ENCODE measurements at regions not wholly inside any gene's neighbourhood (a gene's known extent, or its start where the extent isn't known, plus 50 kb on each side); places are given as distances from the start of the nearest gene placed in this dataset.

DNA sequence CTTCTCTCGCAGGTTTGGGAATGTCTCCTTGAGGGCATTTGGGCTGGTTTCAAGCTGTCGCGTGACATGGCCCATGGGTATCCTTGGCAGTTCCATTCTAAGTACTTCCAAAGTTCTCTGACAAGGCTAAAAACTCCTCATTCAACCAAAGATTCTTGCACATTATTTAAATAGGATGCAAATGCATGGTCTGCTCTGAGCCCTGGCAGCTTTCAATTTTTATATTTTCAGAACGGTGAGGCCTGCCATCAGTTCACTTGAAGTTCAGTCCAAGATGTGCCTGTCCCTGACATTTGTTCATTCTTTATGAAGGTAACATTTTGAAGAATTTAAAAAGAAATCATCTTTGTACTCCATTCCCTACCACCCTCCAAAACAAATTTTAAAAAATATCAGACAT is 160.0 kb downstream of the KCNA5 start:
- DNase-seq, result no peak
- H3K27me3 ChIP-seq, result no peaks in the 10 kb centered on the region
- no peaks in the 10 kb centered on the region; the same call in 1 of the 2 replicates for H3K9me3 ChIP-seq
- no peak overlapping the region for H3K4me3 ChIP-seq
- no peaks in the 10 kb centered on the region for H3K36me3 ChIP-seq

DNA sequence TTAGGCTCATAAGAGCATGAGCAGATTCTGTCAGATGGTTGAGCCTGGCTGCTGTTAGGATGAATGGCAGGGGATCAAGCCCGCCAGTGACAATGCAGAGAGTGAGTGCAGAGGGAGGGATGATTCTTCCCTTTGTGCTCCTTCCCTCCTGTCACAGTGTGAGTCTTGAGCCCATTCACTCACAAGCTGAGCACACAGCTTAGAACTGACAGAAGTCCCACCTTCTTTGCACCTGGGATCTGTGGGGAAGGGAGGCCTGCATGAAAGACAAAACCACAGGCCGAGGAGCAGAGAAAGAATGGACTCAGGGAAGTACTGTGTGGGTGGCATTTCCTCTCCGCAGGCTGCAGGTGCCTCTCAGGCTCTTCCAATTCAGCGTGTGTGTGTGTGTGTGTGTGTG is 160.6 kb downstream of the KCNA5 start:
- Histone ChIP-seq H3K27me3 (no peaks in the 10 kb centered on the region), H3K4me3 (no peak overlapping the region), H3K36me3 (no peaks in the 10 kb centered on the region), H3K9me3 (no peaks in the 10 kb centered on the region; the same call in 1 of the 2 replicates)
- no peak for DNase-seq

DNA sequence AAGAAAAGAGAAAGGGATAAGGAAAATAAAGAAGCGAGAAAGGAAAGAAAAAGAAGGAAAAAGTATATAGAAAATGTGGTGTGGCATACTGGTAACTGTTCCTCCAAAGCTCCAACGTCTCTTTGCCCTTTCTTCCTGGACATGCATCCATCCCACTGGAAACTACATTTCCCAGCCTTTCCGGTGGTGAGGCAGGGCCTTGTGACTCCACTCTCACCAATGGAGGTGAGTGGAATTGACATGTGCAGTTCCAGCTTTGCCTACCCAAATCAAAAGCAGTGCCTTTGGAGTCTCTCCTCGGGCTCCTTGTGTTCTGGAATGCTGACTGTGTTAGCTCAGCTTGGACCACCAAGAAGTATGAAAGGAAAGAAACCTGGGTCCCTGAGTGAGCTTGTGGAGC is 161.2 kb downstream of the KCNA5 start:
- DNase-seq, result no peak
- H3K4me3 ChIP-seq, result no peak overlapping the region
- no peaks in the 10 kb centered on the region; the same call in 1 of the 2 replicates for H3K9me3 ChIP-seq
- H3K27me3 ChIP-seq, result no peaks in the 10 kb centered on the region
- no peaks in the 10 kb centered on the region for H3K36me3 ChIP-seq

DNA sequence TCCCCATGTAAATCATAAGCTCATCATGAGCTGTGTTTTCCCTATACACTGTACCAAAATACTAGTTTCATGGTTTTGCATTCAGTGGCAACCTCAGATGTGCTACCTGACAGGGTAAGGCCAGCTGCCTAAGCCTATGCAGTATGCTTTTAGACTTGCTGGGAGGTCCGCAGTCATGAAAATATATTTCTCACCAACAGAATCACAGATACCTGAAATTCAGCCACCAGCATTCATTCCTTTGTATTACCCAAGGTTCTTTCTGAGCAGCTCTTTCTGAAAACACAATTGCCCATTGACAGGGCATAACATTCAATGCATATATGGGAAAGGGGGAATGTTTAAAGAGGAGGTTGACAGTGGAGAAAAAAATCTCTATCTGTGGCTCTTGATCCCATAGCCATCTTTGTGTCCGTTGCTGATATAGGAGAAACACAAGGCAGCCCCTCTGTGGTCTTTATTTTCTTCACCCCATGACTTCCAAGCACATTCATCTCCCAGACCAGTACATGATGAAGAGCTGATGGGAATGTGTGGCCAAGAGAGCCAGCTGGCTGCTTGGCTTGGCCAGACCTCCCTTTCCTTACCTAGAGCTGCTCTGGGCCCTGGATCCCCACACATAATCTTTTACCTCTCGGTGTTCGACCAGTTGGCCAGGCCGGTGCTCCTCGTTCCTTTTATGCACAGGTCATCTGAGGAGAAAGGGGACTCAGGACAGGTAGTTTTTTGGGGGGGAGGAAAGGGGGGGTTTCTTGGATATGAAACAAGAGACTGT is 162.9 kb downstream of the KCNA5 start:
- Histone ChIP-seq H3K9me3 (no peaks in the 10 kb centered on the region; the same call in 1 of the 2 replicates), H3K27me3 (no peaks in the 10 kb centered on the region), H3K36me3 (no peaks in the 10 kb centered on the region), H3K4me3 (no peak overlapping the region)
- DNase-seq, result no peak

DNA sequence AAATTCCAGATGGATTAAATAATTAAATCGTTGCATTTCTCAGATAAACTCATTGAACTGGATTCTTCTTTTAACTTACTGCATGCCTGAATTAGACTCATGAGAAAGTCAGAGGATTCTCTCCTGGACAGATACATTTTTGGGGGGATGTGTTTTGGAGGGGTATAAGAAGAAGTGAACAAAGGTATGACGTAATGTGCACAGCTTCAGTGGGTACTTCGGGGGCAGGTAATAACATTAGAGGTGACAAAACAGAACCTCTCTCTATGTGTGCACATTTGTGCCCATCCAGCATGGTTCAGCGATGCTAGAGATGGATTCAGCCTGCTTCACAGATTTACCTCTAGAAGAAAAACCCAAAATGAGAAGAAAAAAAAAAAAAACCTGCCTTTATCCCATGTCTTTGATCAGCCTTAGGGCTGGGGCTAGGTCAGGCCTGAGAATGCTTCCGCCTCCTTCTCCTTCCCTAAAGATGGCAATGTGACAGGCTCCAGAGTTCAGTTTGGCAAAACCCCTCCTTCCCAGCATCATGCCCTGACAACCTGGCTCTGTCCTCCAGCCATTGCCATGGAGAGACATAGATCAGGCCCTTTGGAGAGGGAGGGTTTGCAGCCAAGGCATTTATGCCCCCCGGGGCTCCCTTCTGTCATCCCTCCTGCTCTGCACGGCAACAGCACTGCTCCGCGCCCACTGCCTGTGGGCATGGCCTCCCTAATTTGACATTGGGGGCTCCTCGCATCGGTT is 166.7 kb downstream of the KCNA5 start:
- Histone ChIP-seq H3K9me3 (no peaks in the 10 kb centered on the region), H3K36me3 (no peaks in the 10 kb centered on the region), H3K4me3 (no peak overlapping the region), H3K27me3 (no peaks in the 10 kb centered on the region)
- no peak for DNase-seq

DNA sequence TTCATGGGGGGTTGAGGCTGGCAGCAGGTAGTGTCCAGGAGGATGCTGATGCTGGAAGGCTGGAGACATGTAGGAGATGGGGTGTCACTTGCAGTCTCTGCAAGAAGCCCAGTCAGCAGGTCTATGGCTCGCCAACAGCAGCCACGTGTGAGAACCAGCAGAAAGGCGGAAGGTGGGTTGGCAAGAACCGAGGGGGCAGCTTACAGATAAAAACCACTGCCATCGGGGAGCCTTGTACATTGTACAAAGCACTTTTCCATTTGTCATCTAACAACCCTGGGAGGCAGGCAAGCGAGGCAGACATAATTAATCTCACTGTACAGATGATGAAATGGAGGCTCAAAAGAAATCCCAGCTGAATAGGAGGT is 167.2 kb downstream of the KCNA5 start:
- Histone ChIP-seq H3K4me3 (no peak overlapping the region), H3K27me3 (no peaks in the 10 kb centered on the region), H3K9me3 (no peaks in the 10 kb centered on the region), H3K36me3 (no peaks in the 10 kb centered on the region)
- no peak for DNase-seq

DNA sequence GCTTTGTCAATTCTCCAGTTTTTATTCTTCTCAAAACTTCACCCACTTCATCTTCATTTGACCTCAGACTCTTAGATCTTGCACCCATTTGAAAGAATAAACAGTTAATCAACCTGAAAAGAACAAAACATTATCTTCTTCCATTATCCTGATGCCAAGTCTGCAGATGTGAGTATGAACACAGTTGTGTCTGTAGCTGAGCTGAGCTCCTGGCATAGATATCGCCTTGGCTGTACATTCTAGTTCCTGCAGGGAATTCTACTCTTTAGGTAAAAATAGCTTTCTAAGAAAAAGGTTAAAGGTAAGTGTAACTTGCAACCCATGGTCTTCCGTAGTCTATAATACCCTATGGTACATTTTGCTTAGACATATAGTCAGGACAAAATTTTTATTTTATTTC is 169.7 kb downstream of the KCNA5 start:
- Histone ChIP-seq H3K4me3 (no peak overlapping the region), H3K27me3 (no peaks in the 10 kb centered on the region), H3K36me3 (no peaks in the 10 kb centered on the region), H3K9me3 (no peaks in the 10 kb centered on the region)
- no peak for DNase-seq

DNA sequence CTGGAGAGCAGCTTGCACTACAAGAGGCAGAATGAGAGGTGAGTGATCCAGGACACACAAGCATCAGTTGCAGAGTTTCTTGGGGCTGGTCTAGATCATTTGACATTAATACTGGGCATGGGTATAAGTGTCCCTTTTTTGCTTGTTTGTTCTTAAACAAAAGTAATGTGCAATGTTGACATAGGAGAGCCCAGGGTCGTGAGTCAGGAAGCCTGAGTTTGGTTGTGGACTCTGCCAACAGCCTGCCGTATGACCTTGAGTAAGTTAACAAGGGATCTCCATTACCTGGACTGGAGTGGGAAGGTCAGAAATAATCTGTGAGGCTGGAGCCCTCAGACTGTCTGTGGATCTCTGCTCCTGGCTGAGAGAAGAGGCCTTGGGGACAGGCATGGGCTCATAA is 170.3 kb downstream of the KCNA5 start:
- no peaks in the 10 kb centered on the region for H3K9me3 ChIP-seq
- no peaks in the 10 kb centered on the region for H3K36me3 ChIP-seq
- H3K4me3 ChIP-seq, result no peak overlapping the region
- DNase-seq, result peak; percentile 28
- H3K27me3 ChIP-seq, result no peaks in the 10 kb centered on the region

DNA sequence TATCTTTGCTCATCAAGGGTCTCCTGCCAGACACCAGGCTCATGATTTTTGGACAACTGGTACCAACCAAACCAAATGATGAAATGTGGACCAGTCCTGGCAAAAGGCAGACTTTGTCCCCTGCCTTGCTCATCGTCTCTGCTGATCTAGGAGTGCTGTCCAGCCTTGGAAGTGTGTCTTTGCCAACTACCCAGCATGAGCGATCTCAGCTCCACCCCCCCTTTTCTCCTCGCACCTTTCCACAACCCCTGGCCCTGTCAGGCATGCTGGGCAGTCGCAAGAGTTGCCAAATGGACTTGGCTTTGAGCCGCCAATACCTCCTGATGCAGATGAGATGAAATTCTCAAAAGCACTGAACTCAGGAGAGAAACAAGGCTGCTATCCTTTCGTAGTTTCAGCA is 174.3 kb downstream of the KCNA5 start:
- H3K27me3 ChIP-seq, result no peaks in the 10 kb centered on the region
- no peak for DNase-seq
- no peak overlapping the region for H3K4me3 ChIP-seq
- H3K36me3 ChIP-seq, result no peaks in the 10 kb centered on the region
- H3K9me3 ChIP-seq, result no peaks in the 10 kb centered on the region

DNA sequence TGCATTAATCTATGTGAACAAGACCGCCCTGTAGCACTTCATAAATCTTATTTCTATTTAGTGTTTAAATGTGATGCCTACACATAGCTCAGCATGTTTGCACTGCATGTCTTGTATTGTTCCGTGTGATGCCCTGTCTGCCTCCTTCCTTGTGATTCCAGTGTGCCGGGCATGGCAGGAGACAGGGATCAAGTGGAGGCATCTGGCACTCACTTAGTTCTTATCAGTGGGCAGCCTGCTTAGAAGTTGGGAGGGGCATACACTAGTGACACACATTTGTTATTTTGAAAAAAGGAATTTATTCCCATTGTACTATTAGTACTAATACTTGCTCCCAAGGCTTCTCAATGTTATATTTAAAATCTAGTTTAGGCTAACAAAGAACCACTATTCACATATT is 176.4 kb downstream of the KCNA5 start:
- Histone ChIP-seq H3K4me3 (no peak overlapping the region), H3K9me3 (no peaks in the 10 kb centered on the region), H3K27me3 (no peaks in the 10 kb centered on the region), H3K36me3 (no peaks in the 10 kb centered on the region)
- DNase-seq, result no peak

DNA sequence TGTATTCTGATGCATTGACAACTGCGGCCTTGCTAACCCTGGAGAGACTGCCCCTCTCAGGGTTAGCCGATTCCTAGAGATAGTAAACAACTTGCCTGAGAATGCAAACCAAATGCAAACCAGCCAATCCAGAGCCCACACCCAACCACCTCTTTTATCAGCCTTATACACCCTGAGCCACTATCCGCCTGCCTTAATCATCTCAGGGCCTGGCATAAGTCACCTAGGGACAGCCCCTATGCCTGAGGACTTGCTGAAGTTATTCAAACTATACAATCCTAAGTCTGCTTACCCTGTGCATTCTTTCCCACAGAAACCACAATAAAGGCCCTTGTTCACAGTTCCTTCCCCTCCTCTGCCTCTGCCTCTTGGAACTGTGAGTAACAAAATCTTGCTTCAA is 177.2 kb downstream of the KCNA5 start:
- Histone ChIP-seq H3K36me3 (no peaks in the 10 kb centered on the region), H3K27me3 (no peaks in the 10 kb centered on the region), H3K4me3 (no peak overlapping the region), H3K9me3 (no peaks in the 10 kb centered on the region)
- no peak for DNase-seq

DNA sequence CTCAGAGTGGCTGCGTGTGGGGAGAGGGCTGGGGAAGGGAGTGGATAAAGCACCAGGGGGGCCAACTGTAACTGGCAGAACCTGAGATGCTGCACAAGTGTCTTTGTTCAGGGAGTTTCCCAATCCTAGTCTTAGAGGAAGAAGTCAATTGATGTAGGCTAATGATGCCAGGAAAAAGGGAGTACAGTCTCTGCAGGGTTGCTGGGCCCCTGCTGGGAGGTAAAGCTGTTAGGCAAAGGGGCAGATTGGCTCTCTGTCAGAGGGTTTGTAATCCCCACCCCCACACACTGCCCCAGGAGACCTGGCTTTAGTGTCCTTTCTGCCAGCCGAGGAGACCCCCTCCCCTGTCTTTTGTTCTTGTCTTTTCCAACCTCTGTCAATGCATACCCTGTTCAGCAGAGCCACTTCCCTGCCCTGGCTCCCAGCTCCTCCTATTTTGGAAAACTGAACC is 178.4 kb downstream of the KCNA5 start:
- Histone ChIP-seq H3K9me3 (no peaks in the 10 kb centered on the region), H3K36me3 (no peaks in the 10 kb centered on the region), H3K27me3 (no peaks in the 10 kb centered on the region), H3K4me3 (no peak overlapping the region)
- DNase-seq, result peak; percentile 75

DNA sequence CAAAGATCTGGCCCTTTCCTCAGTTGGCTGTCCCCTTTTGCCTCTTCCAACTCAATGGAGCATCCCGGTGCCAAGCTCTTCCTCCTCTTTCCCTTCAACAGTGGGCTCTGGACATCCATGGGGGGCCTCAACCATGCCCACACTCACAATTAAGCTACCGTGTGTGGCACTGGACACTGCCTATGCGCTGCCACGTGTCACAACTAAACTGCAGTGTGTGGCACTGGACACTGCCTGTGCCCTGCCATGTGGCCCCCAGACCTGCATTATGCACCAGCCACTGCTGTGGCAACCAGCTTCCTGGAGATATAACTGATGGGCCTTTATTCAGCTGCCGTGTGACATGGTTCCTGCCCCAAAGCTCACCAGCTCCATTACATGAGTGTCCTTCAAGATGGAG is 179.1 kb downstream of the KCNA5 start:
- no peak for DNase-seq
- no peaks in the 10 kb centered on the region for H3K9me3 ChIP-seq
- H3K27me3 ChIP-seq, result no peaks in the 10 kb centered on the region
- H3K36me3 ChIP-seq, result no peaks in the 10 kb centered on the region
- H3K4me3 ChIP-seq, result no peak overlapping the region

DNA sequence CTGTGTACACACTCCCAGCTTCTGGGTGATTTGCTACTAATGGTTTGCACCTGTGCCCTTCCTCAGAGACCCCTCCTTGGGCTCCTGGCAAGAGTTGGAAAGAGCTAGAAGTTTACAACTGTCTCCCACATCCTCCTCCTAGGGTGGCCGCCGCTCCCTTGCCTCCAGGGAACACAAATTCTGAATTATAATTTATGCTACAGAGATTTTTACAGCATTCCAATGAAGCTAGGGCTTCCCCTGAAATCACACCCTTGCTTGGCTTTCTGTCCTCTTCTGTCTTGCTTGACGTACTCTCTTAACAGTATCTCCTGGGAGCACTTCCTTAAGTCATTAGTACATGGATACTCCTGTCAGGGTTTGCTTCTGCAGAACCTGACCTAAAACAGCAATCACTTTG is 180.2 kb downstream of the KCNA5 start:
- Histone ChIP-seq H3K27me3 (no peaks in the 10 kb centered on the region), H3K36me3 (no peaks in the 10 kb centered on the region), H3K4me3 (no peak overlapping the region), H3K9me3 (no peaks in the 10 kb centered on the region)
- no peak for DNase-seq

DNA sequence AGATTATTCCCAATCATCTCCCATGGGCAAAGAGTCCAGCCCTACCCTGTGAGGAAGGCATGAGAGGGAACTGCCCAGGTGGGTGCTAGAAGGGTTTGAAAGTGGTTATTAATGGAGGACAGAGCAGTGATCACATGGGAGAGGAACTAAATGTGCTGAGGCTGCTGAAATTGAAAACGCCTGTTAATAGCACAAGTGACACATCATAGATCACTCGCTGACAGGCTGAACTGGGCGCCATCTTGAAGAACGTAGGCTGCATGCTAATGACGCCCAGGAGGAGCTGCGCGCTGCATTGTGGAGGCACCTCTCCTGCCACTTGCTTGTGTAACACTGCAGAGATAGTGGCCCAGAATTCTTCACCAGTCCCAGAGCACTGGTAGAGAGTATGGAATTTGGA is 182.9 kb downstream of the KCNA5 start:
- H3K4me3 ChIP-seq, result no peak overlapping the region

DNA sequence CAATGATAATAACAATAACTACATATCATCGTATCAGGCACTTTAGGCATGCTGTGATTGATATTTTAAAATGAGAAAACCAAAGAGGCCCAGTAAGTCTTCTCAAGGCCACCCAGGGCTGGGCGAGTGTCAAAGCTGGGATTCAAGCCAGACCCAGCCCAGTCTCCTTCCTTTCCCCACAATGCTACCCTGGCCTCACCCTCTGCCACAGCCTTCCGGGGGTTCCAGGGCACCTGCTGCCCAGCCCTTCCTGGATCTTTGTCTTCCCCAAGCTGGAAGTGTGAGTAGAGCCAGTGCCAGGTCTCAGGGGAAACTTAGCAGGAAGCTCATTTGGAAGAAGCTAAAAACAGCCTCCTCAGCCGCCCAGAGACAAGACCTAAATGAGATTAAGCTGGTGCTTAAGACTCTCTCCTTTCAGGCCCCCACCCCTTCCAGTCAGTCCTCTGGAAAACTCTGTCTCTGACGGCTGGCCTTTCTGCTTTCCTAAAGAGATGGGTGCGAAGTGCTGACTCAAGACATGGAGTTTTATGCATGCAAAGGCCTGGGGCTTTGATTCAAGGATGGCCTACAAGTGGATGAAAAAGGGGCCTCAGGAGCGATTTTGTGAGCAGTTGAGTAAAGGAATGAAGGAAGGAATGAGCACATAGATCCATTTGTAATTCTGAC is 184.2 kb downstream of the KCNA5 start:
- DNase-seq, result no peak

More for the DNA sequence above, 182.9 kb downstream of the KCNA5 start:
- DNase-seq, result no peak
- no peaks in the 10 kb centered on the region for H3K9me3 ChIP-seq
- H3K36me3 ChIP-seq, result no peaks in the 10 kb centered on the region
- H3K27me3 ChIP-seq, result no peaks in the 10 kb centered on the region

DNA sequence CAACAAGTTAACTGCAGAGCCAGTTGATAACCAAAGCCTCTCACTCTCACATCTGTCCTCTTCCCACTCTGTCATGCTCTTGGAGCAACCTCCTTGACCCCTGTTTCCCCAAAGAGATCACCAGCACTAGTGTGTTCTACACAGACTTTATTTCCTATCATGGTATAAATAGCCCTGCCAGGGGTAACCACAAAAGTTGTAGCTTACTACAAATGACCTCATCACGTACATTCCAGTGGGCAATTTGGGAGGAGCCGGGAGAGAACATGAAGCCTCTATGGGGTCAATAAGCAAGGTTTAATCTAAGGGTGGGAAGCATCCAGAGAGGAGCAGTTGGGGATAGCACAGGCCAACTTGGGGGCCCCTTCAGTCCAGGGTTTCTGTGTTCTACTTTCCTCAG is 186.5 kb downstream of the KCNA5 start:
- peak; percentile 33 for DNase-seq
- no peaks in the 10 kb centered on the region for H3K9me3 ChIP-seq
- no peak overlapping the region for H3K4me3 ChIP-seq
- no peaks in the 10 kb centered on the region for H3K36me3 ChIP-seq
- no peaks in the 10 kb centered on the region for H3K27me3 ChIP-seq

More for the DNA sequence above, 184.2 kb downstream of the KCNA5 start:
- Histone ChIP-seq H3K36me3 (no peaks in the 10 kb centered on the region), H3K9me3 (no peaks in the 10 kb centered on the region), H3K4me3 (no peak overlapping the region), H3K27me3 (no peaks in the 10 kb centered on the region)
